Brain microvascular endothelial cell (primary cell): ENCODE measurements at regions not wholly inside any gene's neighbourhood (a gene's known extent, or its start where the extent isn't known, plus 50 kb on each side); places are given as distances from the start of the nearest gene placed in this dataset.

Experiments used
- DNase-seq: peaks from one replicate; pipeline ENCODE4 v3.0.0-alpha.2; 2020
- H3K27ac ChIP-seq: fragments of 250-450 bp; sonication (Bioruptor Pico); 2 replicates; pipeline ENCODE4 v1.5.1; 2020; ENCODE audit warnings: mild to moderate bottlenecking, moderate library complexity
- H3K27me3 ChIP-seq: fragments of 250-450 bp; sonication (Bioruptor Pico); replicated peaks from 2 replicates; pipeline ENCODE4 v1.5.1; 2020; ENCODE audit warnings: mild to moderate bottlenecking
- H3K36me3 ChIP-seq: fragments of 250-450 bp; sonication (Bioruptor Pico); replicated peaks from 2 replicates; pipeline ENCODE4 v1.5.1; 2020; ENCODE audit warnings: mild to moderate bottlenecking
- H3K4me3 ChIP-seq: 2 replicates; pipeline ENCODE4 v1.5.1; 2011; ENCODE audit warnings: low read depth, mild to moderate bottlenecking, control low read depth, low read length, moderate library complexity
- CTCF ChIP-seq: IDR thresholded peaks from 2 replicates; pipeline ENCODE4 v1.5.1; 2011; ENCODE audit warnings: low read depth, mild to moderate bottlenecking, moderate library complexity, low read length, control low read depth, inconsistent platforms; ENCODE audit errors: missing control alignments
- in situ Hi-C: cut with HindIII; loops from 2 replicates; pipeline ENCODE4 v1.10.0; 2017; ENCODE audit warnings: low sequenced_read_pairs, low pct_ligation_motif_present

- no peak for DNase-seq
- H3K27ac ChIP-seq: no peak overlapping the region
- H3K4me3 ChIP-seq: no peak overlapping the region
- in situ Hi-C loops: no loop called here
- no peaks in the 10 kb centered on the region for H3K36me3 ChIP-seq
- H3K27me3 ChIP-seq: no peaks in the 10 kb centered on the region
- no peak for TF ChIP-seq CTCF
Measured at GRCh38 chr4:18405054-18405453, 383.5 kb upstream of the LCORL start.

GRCh38 chr4:18404642-18405041 lies 383.1 kb upstream of the LCORL start:
- no peaks in the 10 kb centered on the region for H3K36me3 ChIP-seq
- no peak overlapping the region for H3K4me3 ChIP-seq
- no peak for TF ChIP-seq CTCF
- H3K27ac ChIP-seq: no peak overlapping the region
- no peak for DNase-seq
- in situ Hi-C loops: no loop called here
- H3K27me3 ChIP-seq: no peaks in the 10 kb centered on the region

DNA sequence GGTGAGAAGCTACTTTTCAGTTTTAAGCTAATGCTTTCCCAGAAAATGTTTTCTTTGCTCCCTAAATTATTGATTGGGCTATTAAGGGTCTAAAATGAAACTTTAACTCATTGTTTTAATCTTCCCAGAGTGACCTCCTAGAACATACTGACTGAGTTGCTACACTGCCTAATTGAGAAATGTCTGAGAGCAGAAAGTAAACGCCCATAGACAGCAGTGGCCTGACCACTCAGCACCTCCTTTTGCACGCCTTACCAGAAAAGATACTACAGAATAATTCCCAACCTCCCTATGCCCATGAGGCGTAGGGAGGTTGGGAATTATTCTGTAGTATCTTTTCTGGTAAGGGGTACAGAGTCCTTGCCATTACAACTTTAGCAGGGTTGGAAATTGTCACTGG lies 381.8 kb upstream of the LCORL start:
- TF ChIP-seq CTCF: no peak
- no peaks in the 10 kb centered on the region for H3K36me3 ChIP-seq
- no peak overlapping the region for H3K4me3 ChIP-seq
- no peak for DNase-seq
- no peaks in the 10 kb centered on the region for H3K27me3 ChIP-seq
- in situ Hi-C loops: no loop called here
- H3K27ac ChIP-seq: no peak overlapping the region

GRCh38 chr4:18401868-18402267 lies 380.3 kb upstream of the LCORL start:
- H3K4me3 ChIP-seq: no peak overlapping the region
- no peaks in the 10 kb centered on the region for H3K27me3 ChIP-seq
- in situ Hi-C loops: no loop called here
- no peak for DNase-seq
- TF ChIP-seq CTCF: no peak
- no peak overlapping the region for H3K27ac ChIP-seq
- H3K36me3 ChIP-seq: no peaks in the 10 kb centered on the region

- no peak for DNase-seq
- no peak for TF ChIP-seq CTCF
- Histone ChIP-seq H3K27me3 (no peaks in the 10 kb centered on the region), H3K36me3 (no peaks in the 10 kb centered on the region), H3K4me3 (no peak overlapping the region), H3K27ac (no peak overlapping the region)
- in situ Hi-C loops: no loop called here
Measured at GRCh38 chr4:18401425-18401824, 379.9 kb upstream of the LCORL start.

DNA sequence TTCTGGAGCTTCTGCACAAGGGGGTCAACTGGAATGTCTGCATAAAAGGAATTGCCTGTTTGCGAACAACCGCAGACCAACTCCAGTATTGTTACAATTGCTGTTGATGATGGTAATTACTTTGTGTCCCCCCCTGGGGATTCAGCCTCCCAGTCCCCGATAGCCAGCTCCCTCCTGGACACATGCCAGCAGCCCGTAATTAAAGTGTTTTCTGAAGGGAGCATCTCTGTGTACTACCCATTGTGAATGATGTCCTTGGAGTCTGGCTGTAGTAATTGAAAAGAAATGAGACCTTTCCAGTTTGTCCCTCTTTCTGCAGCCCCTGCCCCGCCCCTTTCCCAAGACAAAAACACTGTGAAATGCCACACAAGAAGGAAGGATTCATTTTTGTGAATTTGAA lies 377.1 kb upstream of the LCORL start:
- in situ Hi-C loops: no loop called here
- Histone ChIP-seq H3K4me3 (no peak overlapping the region), H3K27me3 (no peaks in the 10 kb centered on the region), H3K36me3 (no peaks in the 10 kb centered on the region), H3K27ac (no peak overlapping the region)
- no peak for TF ChIP-seq CTCF
- no peak for DNase-seq
